Aorta (tissue), 5 donors: ENCODE measurements at regions not wholly inside any gene's neighbourhood (a gene's known extent, or its start where the extent isn't known, plus 50 kb on each side); places are given as distances from the start of the nearest gene placed in this dataset.

Experiments
- ATAC-seq: fragments of 200-7000 bp; cut with Tn5 transposase; one replicate; pipeline ENCODE4 v1.9.1; 2022; ENCODE audit warnings: moderate library complexity; ENCODE audit not compliant: low FRiP score
- DNase-seq, 2 donors: peaks; one replicate each; pipeline ENCODE4 v3.0.0-alpha.2; 2020
- H3K27ac ChIP-seq, 2 donors: one replicate each; pipeline ENCODE4 v1.5.1; 2013; ENCODE audit warnings: low read length in 2 of 2, mild to moderate bottlenecking in 2 of 2, moderate library complexity in 2 of 2, control low read depth in 1 of 2, inconsistent platforms in 1 of 2, low read depth in 1 of 2
- H3K27me3 ChIP-seq, 2 donors: one replicate each; pipeline ENCODE4 v1.6.1; 2013; ENCODE audit warnings: control low read depth in 1 of 2, low read length in 1 of 2, mild to moderate bottlenecking in 1 of 2, moderate library complexity in 1 of 2; ENCODE audit not compliant: insufficient read depth in 2 of 2, control insufficient read depth in 1 of 2
- H3K36me3 ChIP-seq, 2 donors: one replicate each; pipeline ENCODE4 v1.6.1; 2013; ENCODE audit warnings: control low read depth in 1 of 2, low read length in 1 of 2, mild to moderate bottlenecking in 1 of 2; ENCODE audit not compliant: insufficient read depth in 2 of 2, control insufficient read depth in 1 of 2
- H3K4me1 ChIP-seq, 2 donors: one replicate each; pipeline ENCODE4 v1.6.1; 2013; ENCODE audit warnings: low read length in 2 of 2, control low read depth in 1 of 2, mild to moderate bottlenecking in 1 of 2, moderate library complexity in 1 of 2; ENCODE audit not compliant: insufficient read depth in 2 of 2, control insufficient read depth in 1 of 2
- H3K4me3 ChIP-seq, 2 donors: one replicate each; pipeline ENCODE4 v1.5.1; 2013; ENCODE audit warnings: low read length in 2 of 2, control low read depth in 1 of 2, mild to moderate bottlenecking in 1 of 2
- H3K9me3 ChIP-seq: one replicate; pipeline ENCODE4 v1.6.1; 2013; ENCODE audit warnings: mild to moderate bottlenecking, low read length; ENCODE audit not compliant: control insufficient read depth
- WGBS, 2 donors: extraction: QIAGEN DNeasy Blood & Tissue Kit; methylation state at CpG; one replicate each; pipeline ENCODE4 v1.1.7; 2013; 5-methylcytosine and 5-hydroxymethylcytosine counted together
- intact Hi-C, 2 donors: fragments of 100-400 bp; cut with DNase I; formaldehyde crosslinking; loops; one replicate each; pipeline versions ENCODE4 v1.14.2 to v1.15.0; 2022
- donor health status: healthy with polysubstance abuse.
- donor health status: Bipolar disorder and iron deficiency.
- donor health status: DM: no; HTN: no; CAD: no.
- donor health status: DM: no; HTN: no; CAD: no.
- donor health status: DM: yes; HTN: yes; CAD: no.

GRCh38 chr6:148059869-148060268 is 282.8 kb upstream of the SASH1 start:
- DNase-seq, result no peak
- 73 to 74% methylated on average over 1 of the region's 1 CpG for WGBS, 2 donors
- no peaks in the 10 kb centered on the region for H3K27me3 ChIP-seq

GRCh38 chr6:148064406-148065134 is 278.1 kb upstream of the SASH1 start:
- WGBS, 2 donors, result 44 to 61% methylated on average over 12 of the region's 12 CpGs
- intact Hi-C loops, result no loop called here
- Histone ChIP-seq H3K9me3 (peaks cover 4% of the 10 kb centered on the region), H3K4me1 (no peaks in the 10 kb centered on the region), H3K27me3 (no peaks in the 10 kb centered on the region), H3K36me3 (no peaks in the 10 kb centered on the region), H3K4me3 (no peak overlapping the region), H3K27ac (no peak overlapping the region)
- no peak for ATAC-seq
- DNase-seq, result no peak

More at GRCh38 chr6:148059869-148060268, 282.8 kb upstream of the SASH1 start:
- ATAC-seq, result no peak
- H3K4me3 ChIP-seq, result no peak overlapping the region
- intact Hi-C loops, result no loop called here
- no peaks in the 10 kb centered on the region for H3K36me3 ChIP-seq
- peaks cover 4% of the 10 kb centered on the region for H3K9me3 ChIP-seq
- H3K4me1 ChIP-seq, result no peaks in the 10 kb centered on the region
- H3K27ac ChIP-seq, result no peak overlapping the region

- H3K36me3 ChIP-seq, result no peaks in the 10 kb centered on the region
- 69 to 79% methylated on average over 11 of the region's 11 CpGs for WGBS, 2 donors
- no peaks in the 10 kb centered on the region for H3K4me1 ChIP-seq
- no peak overlapping the region for H3K4me3 ChIP-seq
- no peak overlapping the region for H3K27ac ChIP-seq
- DNase-seq (no peak), ATAC-seq (no peak)
- intact Hi-C loops, result no loop called here
- H3K27me3 ChIP-seq, result no peaks in the 10 kb centered on the region
- no peaks in the 10 kb centered on the region for H3K9me3 ChIP-seq
These were observed 274.1 kb upstream of the SASH1 start for GRCh38 chr6:148068437-148069061.

- H3K4me3 ChIP-seq, result no peak overlapping the region
- intact Hi-C loops, result no loop called here
- no peak for DNase-seq
- no peak for ATAC-seq
- no peaks in the 10 kb centered on the region for H3K9me3 ChIP-seq
- H3K27me3 ChIP-seq, result no peaks in the 10 kb centered on the region
- 92 to 95% methylated on average over 5 of the region's 5 CpGs for WGBS, 2 donors
- H3K4me1 ChIP-seq, result no peaks in the 10 kb centered on the region
- H3K27ac ChIP-seq, result no peak overlapping the region
- no peaks in the 10 kb centered on the region for H3K36me3 ChIP-seq
These were observed 273.4 kb upstream of the SASH1 start for GRCh38 chr6:148069256-148069655.

GRCh38 chr6:148074291-148074690 is 268.3 kb upstream of the SASH1 start:
- Histone ChIP-seq H3K27me3 (no peaks in the 10 kb centered on the region), H3K36me3 (no peaks in the 10 kb centered on the region), H3K4me3 (no peak overlapping the region), H3K4me1 (no peaks in the 10 kb centered on the region), H3K9me3 (peaks cover 3% of the 10 kb centered on the region), H3K27ac (no peak overlapping the region)
- no peak for DNase-seq
- no peak for ATAC-seq
- intact Hi-C loops, result no loop called here
- 85 to 88% methylated on average over 6 of the region's 6 CpGs for WGBS, 2 donors

GRCh38 chr6:148074738-148075137 is 267.9 kb upstream of the SASH1 start:
- no peaks in the 10 kb centered on the region for H3K27me3 ChIP-seq
- no peak overlapping the region for H3K27ac ChIP-seq
- intact Hi-C loops, result no loop called here
- H3K36me3 ChIP-seq, result no peaks in the 10 kb centered on the region
- DNase-seq (no peak), ATAC-seq (no peak)
- H3K9me3 ChIP-seq, result peaks cover 3% of the 10 kb centered on the region
- H3K4me3 ChIP-seq, result no peak overlapping the region
- H3K4me1 ChIP-seq, result no peaks in the 10 kb centered on the region
- WGBS, 2 donors, result 77 to 80% methylated on average over 5 of the region's 5 CpGs

GRCh38 chr6:148075352-148075751 is 267.3 kb upstream of the SASH1 start:
- no peaks in the 10 kb centered on the region for H3K27me3 ChIP-seq
- intact Hi-C loops, result no loop called here
- no peak overlapping the region for H3K4me3 ChIP-seq
- ATAC-seq (no peak), DNase-seq (no peak)
- H3K9me3 ChIP-seq, result peaks cover 3% of the 10 kb centered on the region
- H3K27ac ChIP-seq, result no peak overlapping the region
- H3K4me1 ChIP-seq, result no peaks in the 10 kb centered on the region
- no peaks in the 10 kb centered on the region for H3K36me3 ChIP-seq

- Histone ChIP-seq H3K4me3 (no peak overlapping the region), H3K36me3 (no peaks in the 10 kb centered on the region), H3K9me3 (peaks cover 3% of the 10 kb centered on the region), H3K27me3 (no peaks in the 10 kb centered on the region), H3K27ac (no peak overlapping the region), H3K4me1 (no peaks in the 10 kb centered on the region)
- DNase-seq (no peak), ATAC-seq (no peak)
- intact Hi-C loops, result no loop called here
- 85 to 91% methylated on average over 3 of the region's 3 CpGs for WGBS, 2 donors
These were observed 266.6 kb upstream of the SASH1 start for GRCh38 chr6:148076051-148076450.

- Histone ChIP-seq H3K27ac (no peak overlapping the region), H3K4me3 (no peak overlapping the region), H3K9me3 (peaks cover 2% of the 10 kb centered on the region), H3K36me3 (no peaks in the 10 kb centered on the region), H3K27me3 (no peaks in the 10 kb centered on the region), H3K4me1 (no peaks in the 10 kb centered on the region)
- 94 to 96% methylated on average over 1 of the region's 1 CpG for WGBS, 2 donors
- intact Hi-C loops, result no loop called here
- ATAC-seq (no peak), DNase-seq (no peak)
These were observed 262.3 kb upstream of the SASH1 start for GRCh38 chr6:148080315-148080714.
